Peyer's patch (tissue), 4 donors: ENCODE measurements at regions not wholly inside any gene's neighbourhood (a gene's known extent, or its start where the extent isn't known, plus 50 kb on each side); places are given as distances from the start of the nearest gene placed in this dataset.

Experiments
- POLR2A ChIP-seq, 2 donors: fragments of 450-650 bp; IDR thresholded peaks; one replicate each; pipeline ENCODE4 v1.5.1; 2017; ENCODE audit warnings: antibody characterized with exemption in 2 of 2, mild to moderate bottlenecking in 2 of 2, moderate library complexity in 2 of 2
- TF ChIP-seq, protein P1 (sequence below), 6 experiments: fragments of 450-650 bp in 4 of 6; fragments of 200-600 bp in 2 of 6; sonication (generic) in 1 of 6; IDR thresholded peaks; one replicate each; pipeline ENCODE4 v1.5.1; 2017 to 2019; ENCODE audit warnings: antibody characterized with exemption in 6 of 6, mild to moderate bottlenecking in 3 of 6, moderate library complexity in 1 of 6

DNA sequence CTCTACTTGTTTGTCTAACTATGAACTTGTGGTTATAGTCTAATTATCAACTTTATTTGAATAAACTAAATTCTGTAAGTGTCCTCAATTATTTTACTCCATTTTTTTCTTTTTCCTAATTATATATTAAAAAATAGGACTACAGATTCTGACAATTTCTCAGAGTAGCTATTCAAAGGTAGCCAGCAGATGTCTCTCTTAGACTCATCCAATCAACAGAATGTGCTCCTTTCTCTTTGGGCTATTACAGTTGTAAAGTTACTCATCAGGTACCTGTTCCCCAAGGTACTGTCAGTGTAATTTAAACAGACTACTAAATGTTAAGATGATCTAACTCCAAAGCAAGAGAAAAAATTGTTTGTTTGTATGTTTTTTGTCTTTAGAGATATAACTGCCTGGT is 248.6 kb downstream of the PCDH18 start:
- TF ChIP-seq, protein P1, sequence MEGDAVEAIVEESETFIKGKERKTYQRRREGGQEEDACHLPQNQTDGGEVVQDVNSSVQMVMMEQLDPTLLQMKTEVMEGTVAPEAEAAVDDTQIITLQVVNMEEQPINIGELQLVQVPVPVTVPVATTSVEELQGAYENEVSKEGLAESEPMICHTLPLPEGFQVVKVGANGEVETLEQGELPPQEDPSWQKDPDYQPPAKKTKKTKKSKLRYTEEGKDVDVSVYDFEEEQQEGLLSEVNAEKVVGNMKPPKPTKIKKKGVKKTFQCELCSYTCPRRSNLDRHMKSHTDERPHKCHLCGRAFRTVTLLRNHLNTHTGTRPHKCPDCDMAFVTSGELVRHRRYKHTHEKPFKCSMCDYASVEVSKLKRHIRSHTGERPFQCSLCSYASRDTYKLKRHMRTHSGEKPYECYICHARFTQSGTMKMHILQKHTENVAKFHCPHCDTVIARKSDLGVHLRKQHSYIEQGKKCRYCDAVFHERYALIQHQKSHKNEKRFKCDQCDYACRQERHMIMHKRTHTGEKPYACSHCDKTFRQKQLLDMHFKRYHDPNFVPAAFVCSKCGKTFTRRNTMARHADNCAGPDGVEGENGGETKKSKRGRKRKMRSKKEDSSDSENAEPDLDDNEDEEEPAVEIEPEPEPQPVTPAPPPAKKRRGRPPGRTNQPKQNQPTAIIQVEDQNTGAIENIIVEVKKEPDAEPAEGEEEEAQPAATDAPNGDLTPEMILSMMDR (IDR thresholded peaks at IDR 0.05) = no peak
- TF ChIP-seq POLR2A (IDR thresholded peaks at IDR 0.05) = no peak
